H1 (cell line): ENCODE measurements at regions not wholly inside any gene's neighbourhood (a gene's known extent, or its start where the extent isn't known, plus 50 kb on each side); places are given as distances from the start of the nearest gene placed in this dataset.

Experiments used
- CTCF ChIA-PET: fragments of 300-600 bp; sonication (Branson Sonifier 250); formaldehyde crosslinking; loops from one replicate; lab custom pipeline; 2021; ENCODE audit not compliant: partially characterized antibody; lab: Charles Lee
- POLR2A ChIA-PET: fragments of 300-600 bp; sonication (Branson Sonifier 250); formaldehyde crosslinking; loops from one replicate; lab custom pipeline; 2021; ENCODE audit warnings: inconsistent platforms; ENCODE audit not compliant: partially characterized antibody; lab: Charles Lee
- DNase-seq, 2 experiments: peaks; one replicate each; pipeline versions ENCODE4 v3.0.0 to v3.0.0-alpha.2; 2010 to 2022; ENCODE audit warnings: low spot score in 2 of 2, low read depth in 1 of 2, mixed read lengths in 1 of 2
- FAIRE-seq: peaks from 2 replicates; lab custom pipeline; 2011; peaks lifted over from hg19 to GRCh38; lab: Jason Lieb, UNC
- H2AFZ ChIP-seq: 2 replicates; pipeline ENCODE4 v1.8.1; 2012; ENCODE audit warnings: low read length, inconsistent platforms
- H2AK5ac ChIP-seq: 2 replicates; pipeline ENCODE4 v1.6.1; 2013; ENCODE audit warnings: low read depth, low read length
- H2BK120ac ChIP-seq: replicated peaks from 2 replicates; pipeline ENCODE3; 2013; ENCODE audit warnings: low read depth, low read length, inconsistent platforms
- H2BK12ac ChIP-seq: 2 replicates; pipeline ENCODE4 v1.6.1; 2013; ENCODE audit warnings: low read depth, low read length
- H2BK15ac ChIP-seq: 2 replicates; pipeline ENCODE4 v1.6.1; 2013; ENCODE audit warnings: low read length
- H2BK20ac ChIP-seq: 2 replicates; pipeline ENCODE4 v1.6.1; 2013; ENCODE audit warnings: low read length
- H2BK5ac ChIP-seq: 2 replicates; pipeline ENCODE4 v1.6.1; 2013; ENCODE audit warnings: low read depth, low read length
- H3K14ac ChIP-seq: 2 replicates; pipeline ENCODE4 v1.6.1; 2013; ENCODE audit warnings: inconsistent platforms; ENCODE audit not compliant: insufficient read length
- H3K18ac ChIP-seq: 2 replicates; pipeline ENCODE4 v1.6.1; 2013; ENCODE audit warnings: low read length; ENCODE audit errors: extremely low read depth
- H3K23ac ChIP-seq: 2 replicates; pipeline ENCODE4 v1.6.1; 2013; ENCODE audit warnings: inconsistent platforms; ENCODE audit not compliant: insufficient read length
- H3K23me2 ChIP-seq: 2 replicates; pipeline ENCODE4 v1.6.1; 2013; ENCODE audit warnings: low read depth, low read length
- H3K27ac ChIP-seq: 2 replicates; pipeline ENCODE4 v1.6.1; 2011; ENCODE audit warnings: low read depth, low read length, inconsistent platforms
- H3K27me3 ChIP-seq, 4 experiments: replicated peaks in 1 of 4; 1 replicate in 1 of 4; 2 replicates in 3 of 4; pipeline versions ENCODE4 v1.6.1 to v1.8.1; 2011 to 2013; ENCODE audit warnings: low read length in 3 of 4, mild to moderate bottlenecking in 3 of 4, inconsistent platforms in 2 of 4, mixed read lengths in 2 of 4, moderate library complexity in 1 of 4; ENCODE audit not compliant: control insufficient read depth in 3 of 4, insufficient read depth in 3 of 4; ENCODE audit errors: extremely low read depth in 1 of 4
- H3K36me3 ChIP-seq, 4 experiments: 2 replicates each; pipeline versions ENCODE4 v1.6.1 to v1.8.1; 2011 to 2013; ENCODE audit warnings: mild to moderate bottlenecking in 4 of 4, low read length in 3 of 4, moderate library complexity in 2 of 4, control low read depth in 1 of 4, inconsistent platforms in 1 of 4; ENCODE audit not compliant: insufficient read depth in 4 of 4, control insufficient read depth in 2 of 4
- H3K4ac ChIP-seq: replicated peaks from 2 replicates; pipeline ENCODE3; 2013; ENCODE audit warnings: low read length, low read depth, mixed read lengths, inconsistent platforms; ENCODE audit not compliant: insufficient read length
- H3K4me1 ChIP-seq, 4 experiments: replicated peaks in 1 of 4; 1 replicate in 1 of 4; 2 replicates in 3 of 4; pipeline versions ENCODE4 v1.6.1 to v1.8.1; 2011 to 2013; ENCODE audit warnings: low read length in 3 of 4, inconsistent platforms in 2 of 4, mixed read lengths in 1 of 4; ENCODE audit not compliant: insufficient read depth in 4 of 4, control insufficient read depth in 3 of 4
- H3K4me2 ChIP-seq, 2 experiments: 2 replicates each; pipeline versions ENCODE4 v1.6.1 to v1.8.1; 2011 to 2013; ENCODE audit warnings: low read depth in 2 of 2, low read length in 2 of 2, control low read depth in 1 of 2, inconsistent platforms in 1 of 2, mild to moderate bottlenecking in 1 of 2; ENCODE audit not compliant: insufficient read depth in 1 of 2
- H3K4me3 ChIP-seq, 4 experiments: fragments of 200-600, 300-600 bp in 1 of 4; sonication (generic), shearing (Covaris generic), sonication (Bioruptor Twin) in 1 of 4; 2 replicates each; pipeline versions ENCODE4 v1.5.1 to v1.8.1; 2011 to 2016; ENCODE audit warnings: low read length in 4 of 4, low read depth in 3 of 4, control low read depth in 2 of 4, inconsistent platforms in 2 of 4, mild to moderate bottlenecking in 2 of 4, mixed read lengths in 1 of 4, moderate library complexity in 1 of 4; ENCODE audit not compliant: insufficient read depth in 2 of 4; ENCODE audit errors: extremely low read depth in 1 of 4
- H3K56ac ChIP-seq: replicated peaks from 2 replicates; pipeline ENCODE3; 2013; ENCODE audit warnings: low read depth, mild to moderate bottlenecking, mixed read lengths, low read length, inconsistent platforms; ENCODE audit not compliant: insufficient read length
- H3K79me1 ChIP-seq: 2 replicates; pipeline ENCODE4 v1.6.1; 2013; ENCODE audit warnings: low read depth, low read length, control low read depth
- H3K79me2 ChIP-seq, 2 experiments: 2 replicates each; pipeline versions ENCODE4 v1.6.1 to v1.8.1; 2012 to 2013; ENCODE audit warnings: low read length in 2 of 2, mild to moderate bottlenecking in 2 of 2, inconsistent platforms in 1 of 2; ENCODE audit not compliant: insufficient read depth in 2 of 2, control insufficient read depth in 1 of 2
- H3K9ac ChIP-seq, 4 experiments: replicated peaks in 1 of 4; 1 replicate in 1 of 4; 2 replicates in 3 of 4; pipeline versions ENCODE4 v1.6.1 to v1.8.1; 2011 to 2013; ENCODE audit warnings: low read depth in 3 of 4, low read length in 3 of 4, control low read depth in 2 of 4, mild to moderate bottlenecking in 2 of 4, moderate library complexity in 2 of 4, inconsistent platforms in 1 of 4; ENCODE audit errors: extremely low read depth in 1 of 4
- H3K9me3 ChIP-seq, 2 experiments: 2 replicates each; pipeline versions ENCODE4 v1.6.1 to v1.8.1; 2012 to 2013; ENCODE audit warnings: mild to moderate bottlenecking in 2 of 2, moderate library complexity in 2 of 2, control low read depth in 1 of 2, inconsistent platforms in 1 of 2, low read depth in 1 of 2, low read length in 1 of 2, mixed read lengths in 1 of 2; ENCODE audit not compliant: insufficient read depth in 2 of 2
- H4K20me1 ChIP-seq, 2 experiments: replicated peaks in 1 of 2; 2 replicates each; pipeline versions ENCODE3 to v1.8.1; 2011 to 2013; ENCODE audit warnings: inconsistent platforms in 2 of 2, low read length in 2 of 2, mild to moderate bottlenecking in 1 of 2; ENCODE audit not compliant: insufficient read depth in 2 of 2, control insufficient read depth in 1 of 2
- H4K5ac ChIP-seq: 2 replicates; pipeline ENCODE4 v1.6.1; 2013; ENCODE audit warnings: low read length, low read depth, mixed read lengths, inconsistent platforms; ENCODE audit not compliant: insufficient read length
- H4K8ac ChIP-seq: 2 replicates; pipeline ENCODE4 v1.8.0; 2013; ENCODE audit warnings: mild to moderate bottlenecking, moderate library complexity, low read length, inconsistent platforms; ENCODE audit not compliant: insufficient read depth; ENCODE audit errors: extremely low read depth
- H4K91ac ChIP-seq: replicated peaks from 2 replicates; pipeline ENCODE3; 2013; ENCODE audit warnings: low read length, mixed read lengths, inconsistent platforms; ENCODE audit not compliant: insufficient read length
- SAP30 ChIP-seq: fragments of 300-600 bp; sonication (generic); IDR thresholded peaks from 2 replicates; pipeline ENCODE4 v1.7.1; 2012; ENCODE audit warnings: low read length, moderate library complexity, mild to moderate bottlenecking, inconsistent platforms; ENCODE audit not compliant: insufficient read depth, insufficient replicate concordance
- WGBS, 2 experiments: shearing (Covaris generic) in 1 of 2; methylation state at CpG; one replicate each; pipeline versions ENCODE4 v1.1.6 to v1.1.7; 2013 to 2015; ENCODE audit warnings: low lambda C conversion rate in 2 of 2, mixed read lengths in 2 of 2, inconsistent platforms in 1 of 2, low coverage in 1 of 2, missing lambda C conversion rate in 1 of 2; ENCODE audit not compliant: insufficient replicate concordance in 2 of 2, insufficient coverage in 1 of 2, insufficient read length in 1 of 2; ENCODE audit errors: extremely low coverage in 1 of 2, missing lambda C conversion rate in 1 of 2; 5-methylcytosine and 5-hydroxymethylcytosine counted together

- H4K8ac ChIP-seq, result no peak overlapping the region
- H3K79me2 ChIP-seq, result no peaks in the 10 kb centered on the region
- no peak overlapping the region for H2BK5ac ChIP-seq
- H4K91ac ChIP-seq, result no peak overlapping the region
- H3K9ac ChIP-seq, result no peak overlapping the region
- no peak overlapping the region for H3K56ac ChIP-seq
- H3K36me3 ChIP-seq, result no peaks in the 10 kb centered on the region
- FAIRE-seq, result no peak
- no peak overlapping the region for H2BK12ac ChIP-seq
- TF ChIP-seq SAP30, result no peak
- TF ChIP-seq, all 59 proteins: peak for 0
- Histone ChIP-seq H3K18ac (no peak overlapping the region), H3K27ac (no peak overlapping the region), H3K27me3 (no peaks in the 10 kb centered on the region), H3K9me3 (no peaks in the 10 kb centered on the region), H2AFZ (no peak overlapping the region), H3K4me1 (no peaks in the 10 kb centered on the region; a peak in 1 of 7 replicates), H3K23me2 (no peaks in the 10 kb centered on the region), H3K4me2 (no peak overlapping the region), H3K14ac (no peak overlapping the region), H2BK20ac (no peak overlapping the region), H3K23ac (no peak overlapping the region), H2AK5ac (no peak overlapping the region), H3K4ac (no peak overlapping the region), H3K79me1 (no peaks in the 10 kb centered on the region), H4K20me1 (peaks cover 0 to 1% of the 10 kb centered on the region in 2 experiments), H2BK120ac (no peak overlapping the region), H2BK15ac (no peak overlapping the region), H3K4me3 (no peak overlapping the region), H4K5ac (no peak overlapping the region)
- DNase-seq, result no peak
- WGBS, 2 experiments, result 95% methylated on average over 2 of the region's 2 CpGs; no CpG with 5 or more reads in 1 of the 2 experiments
- CTCF ChIA-PET, result interaction anchor here (0.5 kb wide), 2 partner anchors 55 to 1031 kb away, joined by 3 to 4 read pairs; no protein-coding TSS in a partner anchor
- POLR2A ChIA-PET, result no interaction called here
These were observed 192.8 kb downstream of the LMO4 start for GRCh38 chr1:87521452-87521851.
